Stimulated activated CD8-positive, alpha-beta memory T cell treated with anti-CD3 and anti-CD28 coated beads, Interleukin-2, amount 100 ng/mL, for 1 hour (primary cell): ENCODE measurements at regions not wholly inside any gene's neighbourhood (a gene's known extent, or its start where the extent isn't known, plus 50 kb on each side); places are given as distances from the start of the nearest gene placed in this dataset.
"Not testable (repeated sequence)": the region's sequence is repeated elsewhere in the genome, so short reads cannot be mapped to it uniquely, and the experiment has no call there.

Experiments used
- DNase-seq, 2 donors: peaks; one replicate each; pipeline ENCODE4 v3.0.0-alpha.2; 2020; ENCODE audit warnings: low read depth in 2 of 2

GRCh38 chr15:96121086-96121920, 209.2 kb upstream of the NR2F2 start:
- DNase-seq, result no peak

- no peak for DNase-seq
Observed at GRCh38 chr15:96122077-96123027, 208.1 kb upstream of the NR2F2 start.

- no peak for DNase-seq
Observed at GRCh38 chr15:96123028-96123400, 207.5 kb upstream of the NR2F2 start.

GRCh38 chr15:96123630-96124187, 206.8 kb upstream of the NR2F2 start:
- DNase-seq, result no peak

GRCh38 chr15:96124436-96124835, 206.1 kb upstream of the NR2F2 start:
- DNase-seq, result no peak

- no peak for DNase-seq
Observed at GRCh38 chr15:96125721-96126415, 204.6 kb upstream of the NR2F2 start.

GRCh38 chr15:96126859-96127258, 203.6 kb upstream of the NR2F2 start:
- DNase-seq, result no peak

- DNase-seq, result no peak
Observed at GRCh38 chr15:96130734-96131133, 199.8 kb upstream of the NR2F2 start.

- no peak for DNase-seq
Observed at GRCh38 chr15:96132126-96132525, 198.4 kb upstream of the NR2F2 start.

- no peak for DNase-seq
Observed at GRCh38 chr15:96135166-96136093, 195.1 kb upstream of the NR2F2 start.

GRCh38 chr15:96138985-96139384, 191.5 kb upstream of the NR2F2 start:
- DNase-seq, result no peak

GRCh38 chr15:96142498-96142897, 188.0 kb upstream of the NR2F2 start:
- no peak for DNase-seq

- DNase-seq, result no peak
Observed at GRCh38 chr15:96144734-96145133, 185.8 kb upstream of the NR2F2 start.

- DNase-seq, result no peak
Observed at GRCh38 chr15:96146726-96147125, 183.8 kb upstream of the NR2F2 start.

GRCh38 chr15:96147267-96147666, 183.2 kb upstream of the NR2F2 start:
- no peak for DNase-seq

- DNase-seq, result no peak
Observed at GRCh38 chr15:96150254-96150653, 180.2 kb upstream of the NR2F2 start.

GRCh38 chr15:96151749-96152148, 178.8 kb upstream of the NR2F2 start:
- DNase-seq, result not testable (repeated sequence)

GRCh38 chr15:96153929-96154328, 176.6 kb upstream of the NR2F2 start:
- DNase-seq, result no peak

- DNase-seq, result no peak
Observed at GRCh38 chr15:96158938-96159337, 171.6 kb upstream of the NR2F2 start.

- no peak for DNase-seq
Observed at GRCh38 chr15:96160269-96160668, 170.2 kb upstream of the NR2F2 start.

GRCh38 chr15:96160800-96161199, 169.7 kb upstream of the NR2F2 start:
- no peak for DNase-seq
